Psoas muscle (tissue), 7 donors: ENCODE measurements at regions not wholly inside any gene's neighbourhood (a gene's known extent, or its start where the extent isn't known, plus 50 kb on each side); places are given as distances from the start of the nearest gene placed in this dataset.

ENCODE experiments used
- ATAC-seq, 4 donors: fragments of 200-7000 bp; cut with Tn5 transposase; one replicate each; pipeline ENCODE4 v1.9.1; 2020; ENCODE audit warnings: moderate library complexity in 3 of 4, mild to moderate bottlenecking in 2 of 4
- DNase-seq, 2 donors: peaks; one replicate each; pipeline ENCODE4 v3.0.0-alpha.2; 2020
- H3K27ac ChIP-seq: fragments of 200-600 bp; one replicate; pipeline ENCODE4 v1.8.0; 2022
- H3K27me3 ChIP-seq, 3 donors: fragments of 200-600 bp in 1 of 3; one replicate each; pipeline versions ENCODE4 v1.6.1 to v1.8.0; 2013 to 2022; ENCODE audit warnings: low read length in 2 of 3, mild to moderate bottlenecking in 2 of 3, moderate library complexity in 1 of 3; ENCODE audit not compliant: insufficient read depth in 3 of 3
- H3K36me3 ChIP-seq, 2 donors: fragments of 200-600 bp in 1 of 2; one replicate each; pipeline versions ENCODE4 v1.6.1 to v1.8.0; 2013 to 2022; ENCODE audit warnings: low read depth in 1 of 2, mild to moderate bottlenecking in 1 of 2, moderate library complexity in 1 of 2; ENCODE audit not compliant: insufficient read depth in 1 of 2
- H3K4me1 ChIP-seq: fragments of 200-600 bp; one replicate; pipeline ENCODE4 v1.8.0; 2022
- H3K4me3 ChIP-seq: fragments of 200-600 bp; one replicate; pipeline ENCODE4 v1.8.0; 2022; ENCODE audit warnings: mild to moderate bottlenecking
- H3K9me3 ChIP-seq: fragments of 200-600 bp; one replicate; pipeline ENCODE4 v1.8.0; 2022
- WGBS, 3 donors: extraction: QIAGEN DNeasy Blood & Tissue Kit; methylation state at CpG; one replicate each; pipeline versions ENCODE4 v1.1.6 to v1.1.7; 2013; 5-methylcytosine and 5-hydroxymethylcytosine counted together
- intact Hi-C, 2 donors: fragments of 100-400 bp; cut with DNase I; formaldehyde crosslinking; loops; one replicate each; pipeline versions ENCODE4 v1.11.0 to v1.14.2; 2022
- TF ChIP-seq, protein P1 (sequence below): fragments of 200-600 bp; IDR thresholded peaks from one replicate; pipeline ENCODE4 v1.8.0; 2022; ENCODE audit warnings: antibody characterized with exemption
- donor health status: healthy with polysubstance abuse.
- donor health status: DM: no; HTN: no; CAD: no; lungs with moderate emphysema.
- donor health status: Bipolar disorder and iron deficiency.
- donor health status: healthy.
- donor health status: DM: yes; HTN: yes; CAD: no.
- donor health status: DM: no; HTN: no; CAD: no.
- donor health status: DM: yes; HTN: yes; CAD: no.

DNA sequence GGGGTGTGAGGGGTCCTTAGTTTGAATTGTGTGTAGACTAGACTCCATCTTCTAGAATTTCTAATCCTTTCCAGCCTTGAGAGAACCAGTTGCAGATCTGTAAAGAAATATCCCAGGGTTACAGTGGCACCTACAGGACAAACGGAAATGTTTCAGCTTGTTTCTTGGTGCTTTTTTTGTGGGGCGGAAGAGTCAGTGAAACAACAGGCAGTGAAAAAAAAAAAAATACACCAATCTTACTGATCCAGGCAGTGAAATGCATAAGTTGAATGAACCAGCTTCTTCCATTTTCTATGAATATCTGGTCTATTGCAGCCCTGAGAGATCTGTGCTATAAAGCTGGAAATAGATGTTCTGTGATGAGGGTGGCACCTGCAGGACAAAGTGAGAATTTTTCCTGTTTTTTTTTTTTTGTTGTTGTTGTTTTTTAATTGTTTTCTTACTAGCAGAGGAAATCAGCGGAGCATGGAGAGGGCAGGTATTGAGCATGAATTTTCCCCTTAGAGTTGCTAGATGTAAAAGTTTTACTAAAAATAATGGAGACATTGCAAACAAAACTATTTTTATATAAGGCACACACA is 81.9 kb upstream of the DYNC1I1 start:
- H3K27ac ChIP-seq, result no peak overlapping the region
- no peaks in the 10 kb centered on the region for H3K36me3 ChIP-seq
- intact Hi-C loops, result no loop called here
- TF ChIP-seq, protein P1, sequence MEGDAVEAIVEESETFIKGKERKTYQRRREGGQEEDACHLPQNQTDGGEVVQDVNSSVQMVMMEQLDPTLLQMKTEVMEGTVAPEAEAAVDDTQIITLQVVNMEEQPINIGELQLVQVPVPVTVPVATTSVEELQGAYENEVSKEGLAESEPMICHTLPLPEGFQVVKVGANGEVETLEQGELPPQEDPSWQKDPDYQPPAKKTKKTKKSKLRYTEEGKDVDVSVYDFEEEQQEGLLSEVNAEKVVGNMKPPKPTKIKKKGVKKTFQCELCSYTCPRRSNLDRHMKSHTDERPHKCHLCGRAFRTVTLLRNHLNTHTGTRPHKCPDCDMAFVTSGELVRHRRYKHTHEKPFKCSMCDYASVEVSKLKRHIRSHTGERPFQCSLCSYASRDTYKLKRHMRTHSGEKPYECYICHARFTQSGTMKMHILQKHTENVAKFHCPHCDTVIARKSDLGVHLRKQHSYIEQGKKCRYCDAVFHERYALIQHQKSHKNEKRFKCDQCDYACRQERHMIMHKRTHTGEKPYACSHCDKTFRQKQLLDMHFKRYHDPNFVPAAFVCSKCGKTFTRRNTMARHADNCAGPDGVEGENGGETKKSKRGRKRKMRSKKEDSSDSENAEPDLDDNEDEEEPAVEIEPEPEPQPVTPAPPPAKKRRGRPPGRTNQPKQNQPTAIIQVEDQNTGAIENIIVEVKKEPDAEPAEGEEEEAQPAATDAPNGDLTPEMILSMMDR, result peak; percentile 60
- no peak overlapping the region for H3K4me3 ChIP-seq
- 2 to 7% (median 3%) methylated on average over 3 of the region's 3 CpGs for WGBS, 3 donors
- H3K27me3 ChIP-seq, result no peaks in the 10 kb centered on the region
- peaks cover 14% of the 10 kb centered on the region for H3K4me1 ChIP-seq
- H3K9me3 ChIP-seq, result no peaks in the 10 kb centered on the region
- DNase-seq (no peak), ATAC-seq (peak; percentile 52 to 76 (median 61))

DNA sequence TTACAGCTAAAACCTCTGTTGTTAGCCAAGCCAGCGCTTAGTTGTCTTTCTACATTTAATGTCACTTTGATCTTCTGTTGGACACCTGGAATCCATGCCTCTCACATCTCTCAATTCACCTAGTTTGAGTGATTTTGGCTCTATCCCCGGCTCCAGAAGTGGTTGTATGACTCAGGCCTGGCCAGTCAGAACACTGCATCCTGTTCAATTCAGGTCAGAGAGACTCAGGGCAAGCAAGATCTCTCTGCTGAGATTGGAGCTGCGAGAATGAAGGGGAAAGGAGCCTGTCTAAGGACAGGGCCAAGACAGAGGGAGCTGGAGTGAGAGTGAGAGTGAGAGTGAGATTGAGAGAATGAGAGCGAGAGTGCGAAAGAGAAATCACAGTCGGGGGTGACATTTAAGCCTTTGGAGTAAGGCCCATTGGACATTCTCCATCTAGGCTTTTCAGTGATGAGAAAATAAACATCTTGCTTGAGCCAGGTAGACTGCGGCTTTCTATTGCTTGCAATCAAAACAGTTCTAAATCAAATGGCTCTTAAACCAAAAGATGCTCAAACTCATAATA is 83.3 kb upstream of the DYNC1I1 start:
- Histone ChIP-seq H3K27me3 (no peaks in the 10 kb centered on the region), H3K36me3 (no peaks in the 10 kb centered on the region), H3K4me3 (no peak overlapping the region), H3K9me3 (no peaks in the 10 kb centered on the region), H3K4me1 (peaks cover 22% of the 10 kb centered on the region), H3K27ac (peak overlapping the region; percentile 71)
- WGBS, 3 donors, result 31 to 59% (median 33%) methylated on average over 7 of the region's 7 CpGs
- ATAC-seq, result peak; percentile 62 to 82 (median 76)
- peak in 1 of 2 donors; percentile 64 for DNase-seq
- TF ChIP-seq, protein P1, result no peak
- intact Hi-C loops, result loop anchor here (5.0 kb wide), 2 partner anchors 162 to 177 kb away; no protein-coding TSS in a partner anchor

DNA sequence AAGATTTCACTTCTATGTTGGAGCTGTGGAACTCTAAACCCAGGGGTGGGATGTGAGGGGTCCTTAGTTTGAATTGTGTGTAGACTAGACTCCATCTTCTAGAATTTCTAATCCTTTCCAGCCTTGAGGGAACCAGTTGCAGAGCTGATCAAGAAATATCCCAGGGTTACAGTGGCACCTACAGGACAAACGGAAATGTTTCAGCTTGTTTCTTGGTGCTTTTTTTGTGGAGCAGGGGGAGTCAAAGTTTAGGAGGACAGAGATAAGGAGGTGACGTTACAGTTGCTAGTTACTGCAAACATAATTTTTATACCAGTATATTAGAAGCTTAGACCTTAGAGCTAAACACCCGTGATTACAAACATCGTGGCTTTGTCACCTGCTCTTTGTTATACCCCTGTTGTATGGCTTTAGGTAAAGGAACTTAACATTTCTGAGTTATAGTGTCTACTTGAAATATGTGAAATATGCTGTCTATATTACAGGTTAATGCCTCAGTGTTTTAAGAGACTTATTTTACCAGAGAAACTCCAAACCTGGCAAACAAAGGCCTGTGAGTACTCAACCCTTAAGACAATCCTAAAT is 84.5 kb upstream of the DYNC1I1 start:
- TF ChIP-seq, protein P1, result peak; percentile 43
- no peak for DNase-seq
- WGBS, 3 donors, result 40 to 52% (median 49%) methylated on average over 4 of the region's 4 CpGs
- Histone ChIP-seq H3K36me3 (no peaks in the 10 kb centered on the region), H3K27ac (no peak overlapping the region), H3K4me3 (no peak overlapping the region), H3K4me1 (peaks cover 33% of the 10 kb centered on the region), H3K9me3 (no peaks in the 10 kb centered on the region), H3K27me3 (no peaks in the 10 kb centered on the region)
- peak in 3 of 4 donors; percentile 41 to 49 (median 47) for ATAC-seq
- intact Hi-C loops, result loop anchor here (5.0 kb wide), 2 partner anchors 161 to 176 kb away; no protein-coding TSS in a partner anchor

DNA sequence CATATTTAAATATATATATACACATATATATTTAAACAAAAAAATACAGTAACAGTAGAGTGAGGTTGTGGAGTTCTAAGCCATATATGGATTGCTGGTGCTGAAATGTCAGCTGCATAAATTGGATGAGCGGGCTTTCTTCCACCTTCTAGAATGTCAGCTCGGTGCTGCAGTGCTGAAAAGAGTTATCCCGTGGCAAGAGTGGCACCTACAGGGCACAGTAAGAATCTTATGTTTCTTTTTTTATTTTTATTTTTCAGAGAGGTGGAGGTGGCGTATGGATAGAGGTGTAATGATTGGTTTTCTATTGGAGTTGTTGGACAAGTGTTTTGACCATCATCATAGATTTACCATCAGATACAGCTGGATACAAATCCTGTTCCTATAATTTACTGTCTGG is 86.2 kb upstream of the DYNC1I1 start:
- DNase-seq, result peak; percentile 46 to 60
- no peak overlapping the region for H3K27ac ChIP-seq
- intact Hi-C loops, result loop anchor here (1.0 to 5.0 kb wide), 3 partner anchors 159 to 174 kb away; no protein-coding TSS in a partner anchor
- peaks cover 37% of the 10 kb centered on the region for H3K4me1 ChIP-seq
- peak; percentile 67 to 80 (median 74) for ATAC-seq
- TF ChIP-seq, protein P1, result peak; percentile 58
- H3K9me3 ChIP-seq, result no peaks in the 10 kb centered on the region
- no peak overlapping the region for H3K4me3 ChIP-seq
- no peaks in the 10 kb centered on the region for H3K27me3 ChIP-seq
- no peaks in the 10 kb centered on the region for H3K36me3 ChIP-seq
- WGBS, 3 donors, result 4 to 13% (median 11%) methylated on average over 4 of the region's 4 CpGs
